HUES64 (cell line): ENCODE measurements at regions not wholly inside any gene's neighbourhood (a gene's known extent, or its start where the extent isn't known, plus 50 kb on each side); places are given as distances from the start of the nearest gene placed in this dataset.

Experiments
- H3K27ac ChIP-seq: 2 replicates; pipeline ENCODE4 v1.7.0; 2013; ENCODE audit warnings: low read depth, low read length, inconsistent platforms
- H3K27me3 ChIP-seq: 2 replicates; pipeline ENCODE4 v1.6.1; 2013; ENCODE audit warnings: mild to moderate bottlenecking, low read length; ENCODE audit not compliant: insufficient read depth
- H3K36me3 ChIP-seq: 2 replicates; pipeline ENCODE4 v1.6.1; 2013; ENCODE audit warnings: mild to moderate bottlenecking, low read length; ENCODE audit not compliant: insufficient read depth
- H3K4me1 ChIP-seq: 2 replicates; pipeline ENCODE4 v1.6.1; 2013; ENCODE audit warnings: mild to moderate bottlenecking, low read length, moderate library complexity; ENCODE audit not compliant: insufficient read depth
- H3K4me3 ChIP-seq: 2 replicates; pipeline ENCODE4 v1.5.1; 2013; ENCODE audit warnings: mild to moderate bottlenecking, low read length, moderate library complexity
- H3K9ac ChIP-seq: 2 replicates; pipeline ENCODE4 v1.6.1; 2013; ENCODE audit warnings: mild to moderate bottlenecking, low read depth, low read length
- H3K9me3 ChIP-seq: 2 replicates; pipeline ENCODE4 v1.6.1; 2013; ENCODE audit warnings: low read depth, low read length; ENCODE audit not compliant: insufficient read depth
- WGBS: fragments of 150-250, 120-280 bp; methylation state at CpG from one replicate; pipeline ENCODE4 v1.1.7; 2013; ENCODE audit warnings: missing lambda C conversion rate; 5-methylcytosine and 5-hydroxymethylcytosine counted together

- 100% methylated on average over 2 of the region's 2 CpGs for WGBS
- Histone ChIP-seq H3K4me3 (no peak overlapping the region), H3K4me1 (no peaks in the 10 kb centered on the region), H3K36me3 (no peaks in the 10 kb centered on the region), H3K9ac (no peak overlapping the region), H3K27ac (no peak overlapping the region), H3K27me3 (no peaks in the 10 kb centered on the region), H3K9me3 (no peaks in the 10 kb centered on the region)
These were observed 273.6 kb downstream of the TRAM1L1 start for GRCh38 chr4:116811730-116812129.

- no peak overlapping the region for H3K4me3 ChIP-seq
- 90% methylated on average over 2 of the region's 2 CpGs for WGBS
- no peaks in the 10 kb centered on the region for H3K4me1 ChIP-seq
- no peaks in the 10 kb centered on the region for H3K36me3 ChIP-seq
- no peaks in the 10 kb centered on the region for H3K27me3 ChIP-seq
- H3K9me3 ChIP-seq, result no peaks in the 10 kb centered on the region
- no peak overlapping the region for H3K9ac ChIP-seq
- no peak overlapping the region for H3K27ac ChIP-seq
These were observed 289.4 kb downstream of the TRAM1L1 start for GRCh38 chr4:116796022-116796421.

GRCh38 chr4:116788723-116789122 is 296.7 kb downstream of the TRAM1L1 start:
- H3K4me1 ChIP-seq, result no peaks in the 10 kb centered on the region
- H3K27me3 ChIP-seq, result no peaks in the 10 kb centered on the region
- no peak overlapping the region for H3K27ac ChIP-seq
- no peaks in the 10 kb centered on the region for H3K36me3 ChIP-seq
- no peak overlapping the region for H3K4me3 ChIP-seq
- H3K9me3 ChIP-seq, result no peaks in the 10 kb centered on the region
- WGBS, result 100% methylated on average over 1 of the region's 2 CpGs
- H3K9ac ChIP-seq, result no peak overlapping the region

GRCh38 chr4:116755051-116755450 is 330.3 kb downstream of the TRAM1L1 start:
- Histone ChIP-seq H3K27ac (no peak overlapping the region), H3K4me1 (no peaks in the 10 kb centered on the region), H3K27me3 (no peaks in the 10 kb centered on the region), H3K36me3 (no peaks in the 10 kb centered on the region), H3K9me3 (no peaks in the 10 kb centered on the region), H3K4me3 (no peak overlapping the region), H3K9ac (no peak overlapping the region)
- WGBS, result 97% methylated on average over 1 of the region's 1 CpG

- Histone ChIP-seq H3K27me3 (no peaks in the 10 kb centered on the region), H3K9me3 (no peaks in the 10 kb centered on the region), H3K27ac (no peak overlapping the region), H3K4me3 (no peak overlapping the region), H3K36me3 (no peaks in the 10 kb centered on the region), H3K9ac (no peak overlapping the region), H3K4me1 (no peaks in the 10 kb centered on the region)
- 92% methylated on average over 2 of the region's 2 CpGs for WGBS
These were observed 333.3 kb downstream of the TRAM1L1 start for GRCh38 chr4:116752027-116752426.

GRCh38 chr4:116736756-116737155 is 348.6 kb downstream of the TRAM1L1 start:
- Histone ChIP-seq H3K27me3 (no peaks in the 10 kb centered on the region), H3K36me3 (no peaks in the 10 kb centered on the region), H3K9me3 (no peaks in the 10 kb centered on the region), H3K4me3 (no peak overlapping the region), H3K4me1 (no peaks in the 10 kb centered on the region), H3K9ac (no peak overlapping the region), H3K27ac (no peak overlapping the region)
- no CpG with 5 or more reads among the region's 1 CpG for WGBS

GRCh38 chr4:116734178-116734577 is 351.2 kb downstream of the TRAM1L1 start:
- H3K9ac ChIP-seq, result no peak overlapping the region
- WGBS, result 63% methylated on average over 1 of the region's 2 CpGs
- H3K27me3 ChIP-seq, result no peaks in the 10 kb centered on the region
- H3K9me3 ChIP-seq, result no peaks in the 10 kb centered on the region
- no peak overlapping the region for H3K4me3 ChIP-seq
- no peak overlapping the region for H3K27ac ChIP-seq
- no peaks in the 10 kb centered on the region for H3K4me1 ChIP-seq
- no peaks in the 10 kb centered on the region for H3K36me3 ChIP-seq

GRCh38 chr4:116733370-116733769 is 352.0 kb downstream of the TRAM1L1 start:
- H3K9ac ChIP-seq, result no peak overlapping the region
- 91% methylated on average over 4 of the region's 4 CpGs for WGBS
- no peaks in the 10 kb centered on the region for H3K9me3 ChIP-seq
- H3K27me3 ChIP-seq, result no peaks in the 10 kb centered on the region
- H3K36me3 ChIP-seq, result no peaks in the 10 kb centered on the region
- no peaks in the 10 kb centered on the region for H3K4me1 ChIP-seq
- H3K4me3 ChIP-seq, result no peak overlapping the region
- no peak overlapping the region for H3K27ac ChIP-seq

GRCh38 chr4:116726523-116726922 is 358.9 kb downstream of the TRAM1L1 start:
- Histone ChIP-seq H3K4me1 (no peaks in the 10 kb centered on the region), H3K27me3 (no peaks in the 10 kb centered on the region), H3K9me3 (no peaks in the 10 kb centered on the region), H3K36me3 (no peaks in the 10 kb centered on the region), H3K4me3 (no peak overlapping the region), H3K27ac (no peak overlapping the region), H3K9ac (no peak overlapping the region)

- H3K4me1 ChIP-seq, result no peaks in the 10 kb centered on the region
- H3K27me3 ChIP-seq, result no peaks in the 10 kb centered on the region
- no peak overlapping the region for H3K27ac ChIP-seq
- no peaks in the 10 kb centered on the region for H3K9me3 ChIP-seq
- H3K9ac ChIP-seq, result no peak overlapping the region
- H3K36me3 ChIP-seq, result no peaks in the 10 kb centered on the region
- WGBS, result 96% methylated on average over 3 of the region's 3 CpGs
- H3K4me3 ChIP-seq, result no peak overlapping the region
These were observed 361.1 kb downstream of the TRAM1L1 start for GRCh38 chr4:116724249-116724648.

- 97% methylated on average over 32 of the region's 32 CpGs for WGBS
- H3K4me1 ChIP-seq, result no peaks in the 10 kb centered on the region
- no peaks in the 10 kb centered on the region for H3K9me3 ChIP-seq
- H3K27me3 ChIP-seq, result no peaks in the 10 kb centered on the region
- no peak overlapping the region for H3K4me3 ChIP-seq
- no peak overlapping the region for H3K9ac ChIP-seq
- no peaks in the 10 kb centered on the region for H3K36me3 ChIP-seq
- no peak overlapping the region for H3K27ac ChIP-seq
These were observed 379.9 kb downstream of the TRAM1L1 start for GRCh38 chr4:116705466-116705865.

GRCh38 chr4:116702949-116703348 is 382.4 kb downstream of the TRAM1L1 start:
- 83% methylated on average over 4 of the region's 4 CpGs for WGBS
- no peaks in the 10 kb centered on the region for H3K36me3 ChIP-seq
- no peaks in the 10 kb centered on the region for H3K4me1 ChIP-seq
- no peak overlapping the region for H3K9ac ChIP-seq
- no peak overlapping the region for H3K4me3 ChIP-seq
- no peaks in the 10 kb centered on the region for H3K27me3 ChIP-seq
- no peak overlapping the region for H3K27ac ChIP-seq
- no peaks in the 10 kb centered on the region for H3K9me3 ChIP-seq
